Jurkat, Clone E6-1 (cell line): ENCODE measurements at regions not wholly inside any gene's neighbourhood (a gene's known extent, or its start where the extent isn't known, plus 50 kb on each side); places are given as distances from the start of the nearest gene placed in this dataset.
"Not testable (repeated sequence)": the region's sequence is repeated elsewhere in the genome, so short reads cannot be mapped to it uniquely, and the experiment has no call there.

ENCODE experiments used
- DNase-seq: peaks from one replicate; pipeline ENCODE4 v3.0.0-alpha.2; 2011; ENCODE audit warnings: low read depth, low spot score
- H3K4me3 ChIP-seq: 2 replicates; pipeline ENCODE4 v1.5.1; 2011; ENCODE audit warnings: mild to moderate bottlenecking, low read length, control low read depth, moderate library complexity

DNA sequence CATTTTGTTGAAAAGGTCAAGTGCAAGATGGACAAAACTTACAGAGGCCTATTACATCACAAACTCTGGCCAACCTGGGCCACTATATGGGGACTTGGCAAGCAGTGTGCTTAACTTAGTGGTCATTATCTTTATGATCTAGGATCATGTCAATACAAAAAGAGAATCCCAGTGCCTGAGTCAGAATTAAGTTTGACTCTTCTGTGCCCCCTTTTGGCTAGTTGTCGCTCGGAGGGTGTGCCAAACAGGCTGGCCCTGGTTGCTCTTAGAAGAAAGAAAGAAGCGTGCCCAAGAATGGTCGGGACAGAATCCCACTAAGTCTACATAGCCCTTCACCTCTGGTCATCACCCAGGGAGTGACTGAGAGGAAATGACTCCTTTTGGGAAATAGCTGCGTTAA is 100.1 kb downstream of the EIF4E start:
- DNase-seq = peak; percentile 17
- H3K4me3 ChIP-seq = no peak overlapping the region

DNA sequence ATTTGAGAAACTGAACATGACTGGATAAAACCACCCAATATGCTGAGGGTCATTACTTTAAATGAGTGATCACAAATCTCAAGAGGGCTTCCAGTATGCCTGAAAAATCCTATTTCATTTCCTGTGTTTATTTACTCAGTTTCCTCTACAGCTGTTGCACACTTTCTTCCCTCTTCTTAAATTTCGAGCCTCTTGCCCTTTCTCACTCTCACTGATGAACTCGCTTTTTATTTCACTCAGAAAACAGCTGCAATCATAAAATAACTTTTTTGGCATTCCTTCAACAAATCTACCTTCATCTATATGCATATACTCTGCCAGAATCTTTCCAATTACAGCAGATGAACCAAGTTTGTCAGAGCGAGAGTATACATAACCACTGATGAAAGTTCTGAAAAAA is 101.3 kb downstream of the EIF4E start:
- H3K4me3 ChIP-seq = no peak overlapping the region
- DNase-seq = no peak

DNA sequence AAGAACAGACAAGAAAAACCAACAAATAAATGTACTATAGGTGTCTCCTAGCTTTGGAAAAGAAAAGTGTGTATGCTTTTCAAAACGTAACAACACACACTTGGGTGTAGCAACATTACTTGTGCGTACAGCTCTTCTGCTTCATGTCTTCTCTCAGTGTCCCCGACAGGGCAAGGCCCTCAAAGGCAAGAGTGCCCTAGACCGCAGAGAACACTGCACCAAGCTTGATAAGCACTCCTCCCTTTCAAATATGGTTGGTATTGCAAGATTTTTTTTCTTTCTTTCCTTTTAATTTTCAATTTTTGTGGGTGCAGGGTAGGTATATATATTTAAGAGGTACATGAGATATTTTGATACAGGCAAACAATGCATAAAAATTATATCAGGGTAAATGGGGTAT is 106.8 kb downstream of the EIF4E start:
- DNase-seq = peak; percentile 23
- H3K4me3 ChIP-seq = no peak overlapping the region

DNA sequence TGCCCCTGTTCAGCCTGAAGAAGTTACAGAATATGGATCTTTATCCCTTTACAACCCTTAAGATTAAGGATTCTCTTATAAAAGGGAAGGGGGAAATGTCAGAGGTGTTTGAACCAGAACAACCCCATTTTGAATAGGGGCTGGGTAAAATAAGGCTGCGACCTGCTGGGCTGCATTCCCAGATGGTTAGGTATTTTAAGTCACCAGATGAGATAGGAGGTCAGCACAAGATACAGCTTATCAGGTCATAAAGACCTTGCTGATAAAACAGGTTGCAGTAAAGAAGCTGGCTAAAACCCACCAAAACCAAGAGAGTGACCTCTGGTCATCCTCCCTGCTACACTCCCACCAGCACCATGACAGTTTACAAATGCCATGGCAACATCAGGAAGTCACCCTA is 110.8 kb downstream of the EIF4E start:
- DNase-seq, H3K4me3 ChIP-seq: not testable (repeated sequence)

DNA sequence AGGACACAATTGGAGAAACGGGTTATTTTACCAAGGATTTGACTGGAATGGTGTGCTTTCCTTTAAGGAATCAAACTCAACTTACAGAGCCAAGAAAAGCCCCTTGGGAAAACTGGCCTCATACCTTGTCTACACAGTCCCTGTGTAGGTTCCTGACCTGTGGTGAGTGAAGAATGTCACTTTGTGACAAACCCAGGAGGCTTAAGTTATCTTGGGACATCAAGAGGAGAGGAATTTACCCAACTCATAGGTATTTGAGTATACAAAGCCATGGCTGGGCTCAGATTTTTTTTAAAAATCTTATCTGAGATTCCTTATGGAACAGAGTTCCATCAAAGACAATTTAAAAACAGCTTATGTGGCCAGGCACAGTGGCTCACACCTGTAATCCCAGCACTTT is 112.1 kb downstream of the EIF4E start:
- no peak overlapping the region for H3K4me3 ChIP-seq
- no peak for DNase-seq

DNA sequence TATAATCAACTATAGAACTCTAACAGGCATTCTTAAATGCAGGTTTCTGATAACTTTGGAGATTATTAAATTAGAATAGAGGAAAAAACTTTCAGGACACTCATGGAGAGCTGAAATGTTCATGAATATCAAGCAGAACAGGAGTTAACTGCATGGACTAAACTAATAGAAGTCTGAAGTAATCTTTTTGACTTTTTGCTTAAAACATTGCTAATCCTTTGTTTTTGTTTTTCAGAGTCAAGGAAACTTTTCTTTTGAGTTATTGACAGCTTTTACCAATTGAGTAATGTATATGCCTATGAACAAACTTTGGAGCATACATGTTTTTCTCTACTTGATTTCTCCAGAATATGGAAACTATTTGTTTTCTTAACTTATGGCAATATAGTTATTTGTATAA is 112.5 kb downstream of the EIF4E start:
- H3K4me3 ChIP-seq = no peak overlapping the region
- no peak for DNase-seq

DNA sequence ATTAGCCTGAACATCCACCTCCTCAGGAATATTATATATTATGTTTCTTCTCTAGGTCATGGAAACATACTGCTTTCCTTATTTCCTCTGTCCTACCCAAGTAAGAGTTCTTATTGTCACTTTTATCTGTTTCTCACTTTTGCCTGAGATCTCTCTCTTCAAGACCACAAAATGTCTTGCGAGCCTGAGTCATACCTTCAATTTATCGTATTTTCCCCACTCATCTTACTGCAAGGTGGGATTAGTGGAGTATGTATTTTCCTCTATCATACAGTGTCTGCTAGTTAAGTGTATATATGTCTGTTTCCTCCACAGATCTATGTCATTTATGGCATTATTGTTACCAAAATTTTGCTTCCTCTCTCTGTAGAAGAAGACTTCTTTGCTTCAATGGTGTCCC is 124.5 kb downstream of the EIF4E start:
- H3K4me3 ChIP-seq = no peak overlapping the region
- no peak for DNase-seq

DNA sequence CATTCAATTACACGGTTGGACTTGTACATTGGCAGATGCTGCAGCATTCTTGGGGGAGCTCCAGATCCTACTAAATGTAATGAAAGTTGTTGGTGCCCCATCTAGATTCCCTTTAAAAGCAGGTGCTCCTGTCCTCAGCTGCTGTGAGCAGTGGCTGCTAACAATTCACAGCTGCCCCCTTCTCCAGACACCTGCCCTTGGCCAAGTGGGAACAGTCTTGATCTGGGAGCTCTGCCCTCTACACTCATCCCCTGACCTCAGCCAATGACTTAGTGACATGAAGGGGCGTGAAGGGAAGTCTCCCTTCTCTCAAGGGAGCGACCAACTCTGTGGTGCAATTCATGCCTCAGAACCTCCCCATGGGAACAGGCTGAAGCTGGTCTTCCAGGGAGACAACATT is 125.7 kb downstream of the EIF4E start:
- DNase-seq = no peak
- no peak overlapping the region for H3K4me3 ChIP-seq

DNA sequence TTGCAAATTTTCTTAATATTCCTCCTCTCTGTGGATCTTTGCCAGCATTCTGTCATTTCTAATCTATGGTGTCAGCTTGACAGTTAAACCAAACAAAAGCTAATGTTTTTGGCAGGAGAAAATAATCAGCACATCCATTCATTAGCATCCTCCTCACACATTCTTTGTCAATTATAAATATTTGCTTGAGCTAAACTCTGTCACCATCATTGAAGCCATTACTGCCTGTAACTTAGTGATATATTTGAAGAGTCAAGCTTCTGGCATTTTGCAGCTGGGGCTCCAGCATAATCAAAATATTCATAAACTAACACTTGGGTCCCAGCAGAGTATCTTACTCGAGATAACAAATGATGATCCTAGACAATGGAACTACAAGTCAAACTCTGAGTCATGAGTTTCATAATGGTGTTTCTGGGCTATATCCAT is 126.1 kb downstream of the EIF4E start:
- H3K4me3 ChIP-seq = no peak overlapping the region
- no peak for DNase-seq

DNA sequence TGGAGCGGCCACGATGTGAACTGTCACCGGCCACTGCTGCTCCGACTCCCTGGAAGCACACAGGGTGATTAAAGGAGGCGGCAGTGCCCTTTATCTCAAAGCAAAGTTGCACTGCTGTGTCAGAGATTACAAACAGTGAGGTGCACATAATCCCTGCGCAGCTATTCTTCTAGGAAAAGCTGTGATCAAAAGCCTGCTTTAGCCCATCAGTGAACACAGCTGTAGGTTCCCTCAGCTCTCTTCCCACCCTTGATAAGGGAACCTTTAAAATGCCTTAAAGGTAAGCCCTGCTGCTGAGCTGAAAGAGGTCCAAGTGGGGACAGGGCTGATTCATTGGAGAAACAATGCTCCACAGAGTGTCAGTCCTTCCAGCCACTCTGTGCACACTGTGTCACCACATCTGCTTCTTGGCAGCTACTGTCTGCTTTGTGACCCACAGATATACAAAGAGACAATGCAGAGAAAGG is 127.6 kb downstream of the EIF4E start:
- H3K4me3 ChIP-seq = no peak overlapping the region
- DNase-seq = no peak

DNA sequence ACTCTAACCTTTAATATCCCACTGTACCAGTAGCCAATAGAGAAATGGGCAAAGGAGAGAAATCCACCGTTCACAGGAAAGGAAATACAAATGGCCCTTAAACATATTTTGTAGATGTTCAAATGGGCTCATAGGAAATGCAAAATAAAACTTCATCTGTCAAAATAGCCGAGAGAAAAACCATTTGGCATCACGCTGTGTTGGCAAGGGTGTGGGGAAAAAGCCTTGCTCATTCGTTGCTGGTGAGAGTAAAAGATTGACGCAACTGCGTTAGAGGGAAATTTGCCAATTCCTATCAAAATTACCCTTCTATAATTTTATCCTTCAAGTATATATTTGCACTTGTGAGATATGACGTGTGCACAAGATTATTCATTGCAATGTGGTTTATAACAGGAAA is 131.9 kb downstream of the EIF4E start:
- DNase-seq = no peak

DNA sequence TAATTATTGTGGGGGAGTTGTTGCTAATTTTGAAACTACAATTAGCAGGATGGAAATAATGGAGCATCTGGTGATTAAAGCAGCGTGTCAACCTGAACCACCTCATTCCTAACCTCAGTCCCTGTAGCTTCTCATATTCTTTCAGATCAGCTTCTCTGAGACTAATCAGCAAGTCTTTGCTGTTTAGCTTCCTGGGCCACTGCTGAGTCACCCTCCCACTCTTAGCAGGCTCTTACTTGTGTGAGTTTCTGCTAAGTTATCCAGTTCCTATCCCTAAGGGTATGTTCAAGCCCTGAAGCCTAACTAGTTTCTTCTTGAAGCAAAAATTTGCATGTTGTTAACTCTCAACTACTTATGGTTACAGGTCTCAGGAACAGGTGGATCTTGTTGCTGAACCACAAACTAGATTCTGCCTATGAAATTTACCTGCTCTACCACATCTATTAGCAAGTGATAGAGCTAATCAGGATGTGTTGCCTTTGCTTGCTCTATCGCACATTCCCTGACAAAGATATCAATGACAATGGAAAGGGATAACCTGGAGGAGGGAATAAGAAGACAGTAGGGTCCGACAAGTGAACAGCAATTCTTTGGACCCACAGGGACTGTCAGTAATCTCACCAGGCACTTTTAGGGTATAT is 134.2 kb downstream of the EIF4E start:
- DNase-seq = no peak
- no peak overlapping the region for H3K4me3 ChIP-seq

More for the DNA sequence above, 131.9 kb downstream of the EIF4E start:
- H3K4me3 ChIP-seq = no peak overlapping the region

DNA sequence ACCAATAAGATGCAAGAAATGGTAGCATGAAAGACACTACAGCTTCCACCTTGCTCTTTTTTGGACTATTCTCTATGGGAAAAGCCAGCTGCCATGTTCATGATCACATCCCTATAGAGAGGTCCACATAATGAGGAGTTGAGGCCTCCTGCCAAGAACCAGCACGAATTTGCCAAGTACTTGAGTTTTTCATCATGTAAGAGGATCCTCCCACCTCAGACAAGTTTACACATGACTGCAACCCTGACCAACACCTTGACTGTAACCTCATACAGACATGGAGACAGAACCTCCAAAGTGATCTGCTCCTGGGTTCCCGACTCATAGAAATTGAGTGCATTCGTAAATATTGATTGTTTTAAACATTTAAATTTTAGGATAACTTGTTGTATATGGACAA is 135.2 kb upstream of the TSPAN5 start:
- no peak for DNase-seq

DNA sequence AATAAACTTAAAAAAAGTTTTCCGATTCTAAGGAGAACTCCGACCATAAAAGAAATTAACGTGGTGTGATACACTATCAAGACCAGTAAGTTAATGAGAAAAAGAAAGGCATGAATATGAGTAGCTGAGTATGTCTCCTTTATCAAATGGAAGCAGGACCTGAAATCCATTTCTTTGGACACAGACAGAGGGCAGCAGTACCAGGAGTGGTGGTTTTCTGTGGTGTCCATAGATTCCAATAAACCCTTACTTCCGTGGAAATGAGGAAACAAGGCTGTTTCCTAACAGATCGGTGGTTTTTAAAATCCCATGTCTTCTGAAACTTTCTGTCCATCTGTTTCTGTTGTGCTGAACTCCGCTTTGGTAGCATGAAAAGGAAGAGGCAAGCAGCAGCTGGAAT is 128.5 kb upstream of the TSPAN5 start:
- DNase-seq = no peak
- H3K4me3 ChIP-seq = no peak overlapping the region

More for the DNA sequence above, 135.2 kb upstream of the TSPAN5 start:
- no peak overlapping the region for H3K4me3 ChIP-seq

DNA sequence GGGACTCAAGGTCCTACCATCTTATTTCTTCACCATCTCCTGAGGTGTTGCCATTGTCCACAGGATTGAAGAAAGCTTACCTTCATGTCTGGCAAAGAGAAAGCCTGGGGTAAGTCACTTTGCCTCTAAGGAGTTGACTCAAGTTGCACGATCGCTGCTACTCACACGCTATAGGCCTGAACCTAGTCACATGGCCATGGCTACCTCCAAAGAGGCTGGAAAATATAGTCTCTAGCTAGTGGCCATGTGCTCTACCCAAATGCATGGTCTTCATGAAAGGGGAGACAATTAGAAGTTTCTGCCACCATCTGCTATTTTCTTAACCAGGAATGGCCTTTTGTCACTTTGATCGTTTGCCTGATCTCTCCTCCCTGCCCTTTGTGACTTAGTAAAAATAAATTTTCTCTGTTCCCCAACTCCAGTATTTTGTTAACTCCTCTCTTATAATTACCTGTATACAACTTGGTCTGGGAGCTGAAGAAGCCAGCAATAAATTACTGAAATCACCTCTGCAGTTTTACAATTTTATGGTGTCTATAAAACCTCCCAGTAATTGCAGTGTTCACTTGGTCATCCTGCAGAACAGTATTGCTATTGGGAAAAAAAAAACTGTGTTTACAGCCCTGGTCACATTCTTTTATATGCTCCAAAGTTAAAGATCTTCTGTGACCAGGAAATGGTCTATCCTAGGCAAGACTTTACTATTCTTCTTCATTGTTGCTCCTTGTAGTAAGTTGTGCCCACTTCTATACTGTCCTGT is 126.7 kb upstream of the TSPAN5 start:
- DNase-seq = no peak
- H3K4me3 ChIP-seq = no peak overlapping the region

DNA sequence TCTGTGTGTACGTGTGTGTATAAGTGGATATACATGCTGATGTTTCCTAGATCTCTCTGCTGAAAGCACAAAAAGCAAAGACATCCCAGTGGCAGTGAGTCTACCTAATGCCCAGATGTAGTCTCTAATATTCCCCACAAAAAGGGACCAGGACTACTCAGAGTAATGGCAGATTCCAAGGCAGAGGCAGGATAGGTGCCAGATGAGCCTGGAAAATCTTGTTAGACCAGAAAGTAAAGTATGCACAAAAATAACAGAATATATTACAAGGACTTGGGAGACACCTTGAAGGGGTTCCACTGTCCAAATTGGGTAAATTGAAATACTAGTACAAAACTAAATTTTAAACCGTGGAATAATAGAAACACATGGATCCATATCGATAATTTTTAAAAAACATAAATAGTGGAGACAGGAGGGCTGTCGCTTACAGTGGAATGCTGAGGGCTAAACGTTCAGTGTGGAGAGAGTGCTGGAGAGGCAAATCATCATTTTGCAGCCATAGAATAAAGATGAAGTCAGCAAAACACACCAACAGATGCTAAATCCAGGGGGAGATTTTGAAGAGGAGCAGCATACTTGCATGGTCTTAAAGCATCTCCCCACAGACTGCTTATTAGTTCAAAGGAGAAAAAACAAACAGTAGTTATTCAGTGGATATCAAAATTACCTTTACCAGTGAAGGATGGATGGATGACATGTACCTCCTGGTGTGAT is 123.4 kb upstream of the TSPAN5 start:
- DNase-seq = no peak
- H3K4me3 ChIP-seq = no peak overlapping the region

DNA sequence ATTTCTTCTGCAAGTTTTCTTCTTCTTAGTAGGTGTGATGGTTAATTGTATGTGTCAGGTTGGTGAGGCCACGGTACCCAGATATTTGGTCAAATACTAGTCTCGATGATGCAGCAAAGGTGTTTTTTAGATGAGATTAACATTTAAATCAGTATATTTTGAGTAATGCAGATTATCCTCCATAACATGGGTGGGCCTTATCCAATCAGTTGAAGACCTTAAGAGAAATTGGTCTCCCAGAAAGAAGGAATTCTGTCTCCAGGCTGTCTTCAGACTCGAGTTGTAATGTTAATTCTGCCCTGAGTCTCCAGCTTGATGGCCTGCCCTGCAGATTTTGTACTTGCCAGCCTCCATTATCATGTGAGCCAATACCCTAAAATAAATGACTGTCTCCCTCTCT is 122.5 kb upstream of the TSPAN5 start:
- no peak overlapping the region for H3K4me3 ChIP-seq
- no peak for DNase-seq

DNA sequence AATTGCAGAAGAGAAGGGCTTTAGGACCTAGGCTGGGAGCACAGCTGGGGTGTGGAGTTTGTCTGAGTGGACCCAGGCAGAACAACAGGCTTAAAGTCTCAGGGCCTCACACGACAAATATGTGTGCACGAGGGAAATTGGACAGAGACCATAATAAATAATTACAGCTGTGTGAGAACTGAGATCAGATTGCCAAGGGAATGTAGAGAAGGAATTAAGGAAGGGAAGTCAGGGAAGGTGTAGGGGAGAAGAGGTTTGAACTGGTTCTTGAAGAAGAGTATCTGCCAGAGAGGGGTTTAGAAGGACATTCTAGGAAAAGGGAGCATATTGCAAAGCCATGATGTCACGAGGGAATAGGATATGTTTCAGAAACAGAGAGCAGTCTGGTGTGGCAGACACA is 120.7 kb upstream of the TSPAN5 start:
- H3K4me3 ChIP-seq = no peak overlapping the region
- DNase-seq = no peak

DNA sequence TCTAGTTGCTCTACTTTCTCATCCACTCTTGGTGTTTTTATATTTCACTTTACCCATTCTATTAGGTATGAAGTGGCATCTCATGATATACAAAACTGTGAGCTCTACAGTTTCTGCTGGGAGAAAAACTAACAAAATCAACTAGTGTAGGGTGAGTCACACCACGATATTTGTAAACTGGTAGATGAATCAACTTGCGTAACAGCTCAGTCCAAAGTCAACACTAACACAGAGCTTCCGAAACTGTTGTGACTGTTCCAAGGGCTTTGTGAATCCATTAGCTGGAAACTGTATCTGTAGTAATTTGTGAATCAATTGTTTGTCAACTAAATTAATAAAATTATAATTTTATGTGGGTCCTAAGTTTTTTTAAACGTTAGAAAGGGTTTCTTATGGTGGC is 119.8 kb upstream of the TSPAN5 start:
- no peak for DNase-seq
- H3K4me3 ChIP-seq = no peak overlapping the region

DNA sequence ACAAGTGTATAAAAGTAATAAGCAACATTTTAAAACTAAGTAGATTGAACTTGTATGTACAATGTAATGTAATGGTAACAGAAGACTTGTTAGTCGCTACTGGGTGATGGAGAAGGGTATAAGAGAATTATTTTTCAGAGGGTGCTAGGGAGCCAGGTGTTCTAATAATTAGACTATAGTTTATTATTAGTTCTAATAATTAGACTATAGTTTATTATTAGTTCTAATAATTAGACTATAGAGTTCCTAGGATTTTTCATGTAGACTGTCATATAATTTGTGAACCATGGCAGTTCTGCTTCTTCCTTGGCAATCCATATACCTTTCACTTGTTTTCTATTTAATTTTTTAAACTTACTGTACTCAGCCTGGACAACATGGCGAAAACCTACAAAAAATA is 117.3 kb upstream of the TSPAN5 start:
- no peak for DNase-seq
- H3K4me3 ChIP-seq = no peak overlapping the region
